Germinal center (tissue), 1 donor: ENCODE measurements at regions not wholly inside any gene's neighbourhood (a gene's known extent, or its start where the extent isn't known, plus 50 kb on each side); places are given as distances from the start of the nearest gene placed in this dataset.

Experiments used
- DNase-seq: peaks from one replicate; pipeline ENCODE4 v3.0.0; 2012; ENCODE audit warnings: mixed read lengths, low spot score

DNA sequence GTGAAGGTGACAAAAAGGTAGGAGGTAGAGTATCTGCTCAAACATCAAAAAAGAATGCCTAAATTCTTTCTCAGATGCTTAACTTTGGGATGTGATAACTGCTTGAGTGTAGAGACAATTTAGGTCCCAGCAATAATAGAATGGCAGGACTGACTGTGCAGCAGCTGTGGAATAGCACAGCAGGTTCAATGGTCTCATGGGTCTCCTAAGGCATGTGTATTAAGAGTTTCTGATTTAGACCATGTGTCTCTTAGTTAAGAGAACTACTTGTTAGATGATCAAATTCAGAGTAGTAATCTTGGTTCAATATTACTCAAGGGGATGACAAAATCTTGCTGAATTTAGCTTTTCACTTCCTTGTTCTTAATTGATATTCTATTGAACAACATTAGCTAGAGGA, 72.0 kb downstream of the ALX1 start:
- no peak for DNase-seq

GRCh38 chr12:85356596-85357385, 76.8 kb downstream of the ALX1 start:
- DNase-seq, result no peak

- no peak for DNase-seq
Measured at GRCh38 chr12:85357609-85358008, 77.6 kb downstream of the ALX1 start.

- DNase-seq, result no peak
Measured at GRCh38 chr12:85358715-85359114, 78.7 kb downstream of the ALX1 start.

DNA sequence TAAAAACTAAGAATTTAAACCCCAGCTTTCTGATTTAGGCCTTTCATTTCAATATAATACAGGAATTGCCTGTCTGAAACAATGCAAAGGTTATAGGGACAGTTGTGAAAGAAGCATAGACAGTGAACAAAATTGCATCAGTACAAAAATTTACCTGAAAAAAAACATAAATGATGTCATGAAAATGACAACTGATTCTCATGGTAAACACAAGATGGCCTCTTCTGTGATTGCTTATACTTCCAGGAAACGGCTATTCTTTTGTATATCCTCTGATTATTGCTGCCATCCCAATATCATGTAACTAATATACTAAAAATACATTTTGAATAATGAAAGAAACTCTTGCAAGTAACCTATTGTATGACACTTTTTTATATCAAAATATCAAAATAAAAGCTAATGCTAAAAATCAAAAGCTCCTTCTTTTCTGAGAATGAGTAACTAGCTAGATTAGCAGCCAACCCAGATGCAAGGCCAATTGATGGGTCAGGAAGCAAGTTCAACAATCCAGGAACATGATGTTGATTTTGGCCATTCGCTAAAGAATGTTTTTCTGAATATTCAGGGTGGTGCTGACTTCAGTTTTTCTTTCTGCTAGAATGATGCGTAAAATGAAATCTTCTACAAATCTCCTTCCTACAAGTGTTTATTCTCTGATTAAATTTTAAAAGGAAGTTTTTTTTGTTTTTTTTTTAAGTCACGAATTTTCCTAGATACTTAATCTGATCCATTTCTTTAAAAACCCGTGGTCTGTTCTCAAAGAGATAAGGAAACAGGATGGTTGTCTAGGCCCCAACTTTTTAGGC, 83.6 kb downstream of the ALX1 start:
- DNase-seq, result no peak

DNA sequence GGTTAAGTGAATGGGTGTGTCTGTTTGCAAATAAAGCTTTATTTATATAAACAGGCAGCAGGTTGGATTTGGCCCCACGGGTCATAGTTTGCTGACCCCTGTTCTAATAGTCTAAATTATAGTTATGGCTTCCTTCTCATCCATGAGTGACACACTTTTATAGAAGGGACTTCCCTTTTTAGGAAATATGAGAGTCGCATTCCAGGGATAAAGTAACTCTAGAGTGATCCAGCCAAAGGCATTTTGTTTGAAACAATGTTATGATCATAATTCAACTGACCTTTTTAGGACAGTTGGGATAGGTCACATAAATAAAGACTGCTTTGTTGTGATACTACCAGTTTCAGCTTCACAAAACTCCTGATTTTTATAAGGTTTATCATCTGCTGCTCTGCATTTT, 87.9 kb downstream of the ALX1 start:
- DNase-seq, result no peak

- DNase-seq, result no peak
Measured at GRCh38 chr12:85369365-85370154, 89.5 kb downstream of the ALX1 start.

DNA sequence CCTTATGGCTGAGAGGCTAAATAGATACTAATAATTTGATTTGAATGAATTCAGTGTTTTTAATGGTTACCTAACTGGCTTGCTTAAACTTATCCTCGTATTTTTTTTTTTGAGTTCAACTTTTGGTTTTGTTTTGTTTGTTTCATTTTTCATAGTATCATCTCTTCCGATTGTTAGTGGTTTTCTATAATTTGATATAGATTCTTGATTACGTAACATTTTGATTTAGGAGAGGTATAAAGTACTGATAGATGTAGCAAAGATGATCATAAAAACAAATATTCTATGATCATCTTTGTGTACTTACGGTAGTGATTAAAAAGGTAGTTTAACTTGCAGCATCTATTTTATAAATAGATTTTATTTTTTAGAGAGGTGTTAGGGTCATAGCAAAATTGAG, 93.0 kb downstream of the ALX1 start:
- DNase-seq, result no peak

DNA sequence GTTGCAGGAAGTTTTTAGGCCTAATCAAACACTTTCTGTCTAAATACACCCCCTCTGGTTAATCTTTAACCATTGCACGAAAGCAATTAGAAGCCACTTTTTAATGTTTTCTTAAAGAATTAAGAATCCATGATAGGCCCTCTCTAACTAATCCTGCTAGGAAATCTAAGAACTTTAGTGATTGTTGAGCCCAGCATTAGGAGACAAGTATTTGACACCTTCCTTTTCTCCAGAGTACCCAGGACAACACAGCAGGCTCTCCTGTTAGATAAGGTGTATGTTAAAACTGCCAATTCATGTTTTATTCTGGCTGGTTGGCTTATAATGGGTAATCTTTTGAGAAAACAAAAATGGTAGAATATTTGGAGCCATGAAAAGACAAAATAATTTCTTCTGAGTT, 95.0 kb downstream of the ALX1 start:
- no peak for DNase-seq

DNA sequence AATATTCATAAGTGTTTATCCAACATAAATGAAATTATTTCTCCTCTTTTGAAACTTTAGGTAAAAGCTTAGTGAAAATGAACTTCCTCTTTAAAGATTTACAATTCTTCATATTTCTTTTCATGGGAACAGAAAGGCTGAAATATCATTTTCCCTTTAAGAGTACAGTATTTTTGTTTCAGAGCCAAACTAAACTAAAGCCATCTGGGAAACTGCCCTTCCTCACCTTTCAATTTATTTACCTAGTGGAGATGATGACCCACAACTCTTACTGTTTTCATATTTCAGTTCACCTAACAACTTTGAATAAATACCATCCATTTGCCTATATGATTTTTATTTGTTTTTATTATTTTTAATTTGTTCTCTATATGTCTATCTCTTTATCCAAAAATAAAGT, 105.4 kb downstream of the ALX1 start:
- DNase-seq, result no peak

DNA sequence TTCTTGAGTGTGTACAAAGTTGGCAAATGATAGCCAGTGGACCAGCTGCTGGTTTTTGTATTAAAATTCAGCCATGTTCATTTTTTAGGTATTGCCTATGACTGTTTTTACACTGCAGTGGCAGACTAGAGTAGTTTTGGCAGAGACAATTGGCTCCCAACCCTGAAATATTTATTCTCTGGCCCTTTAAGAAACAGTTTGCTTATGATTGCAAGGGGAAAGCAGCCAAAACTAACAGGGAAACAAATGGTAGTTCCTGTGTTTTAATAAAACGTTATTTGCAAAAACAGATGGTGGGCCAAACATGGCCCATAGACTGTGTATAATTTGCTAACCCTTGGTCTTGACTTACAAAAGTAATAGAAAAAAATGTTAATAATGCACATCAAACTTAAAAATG, 110.2 kb downstream of the ALX1 start:
- no peak for DNase-seq

DNA sequence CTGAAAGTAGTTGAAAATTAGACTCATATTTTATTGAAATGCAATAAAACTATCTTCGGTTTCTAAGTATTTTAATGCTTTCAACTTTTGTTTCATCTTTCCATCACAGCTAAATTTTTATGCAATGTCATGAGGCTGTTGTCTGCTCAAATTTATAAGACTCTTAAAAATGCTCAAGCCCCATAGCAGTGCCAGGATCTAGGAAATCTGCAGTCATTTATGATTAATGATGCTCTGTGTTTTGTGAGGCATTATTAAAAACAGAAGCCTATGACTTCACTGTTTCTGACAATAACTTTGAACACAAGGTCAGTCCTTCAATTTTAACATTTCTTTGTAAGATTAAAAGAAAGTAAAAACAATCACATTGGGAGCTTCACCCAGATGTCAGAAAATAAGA, 112.5 kb downstream of the ALX1 start:
- DNase-seq, result no peak

DNA sequence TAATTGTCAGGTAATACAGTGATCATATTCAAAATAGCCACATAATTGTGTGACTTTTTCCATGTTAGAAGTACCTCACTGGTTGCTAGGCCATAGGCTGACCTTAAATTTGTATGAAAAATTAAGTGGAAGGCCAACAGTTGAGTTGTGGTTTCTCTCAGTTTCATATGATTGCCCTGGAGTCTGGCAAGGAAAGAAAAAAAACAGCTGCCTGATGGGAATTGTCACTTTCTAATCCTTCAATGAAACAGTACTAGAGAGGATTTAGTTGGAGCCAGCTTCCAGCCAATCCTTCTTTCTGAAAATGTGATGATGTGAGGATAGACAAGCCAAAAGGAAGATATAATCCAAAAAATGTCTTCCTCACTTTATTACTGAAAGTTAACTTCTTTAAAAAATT, 113.6 kb downstream of the ALX1 start:
- DNase-seq, result no peak

- DNase-seq, result no peak
Measured at GRCh38 chr12:85394065-85394464, 114.0 kb downstream of the ALX1 start.

GRCh38 chr12:85394809-85395208, 114.8 kb downstream of the ALX1 start:
- DNase-seq, result no peak

GRCh38 chr12:85405262-85405661, 125.2 kb downstream of the ALX1 start:
- DNase-seq, result no peak

DNA sequence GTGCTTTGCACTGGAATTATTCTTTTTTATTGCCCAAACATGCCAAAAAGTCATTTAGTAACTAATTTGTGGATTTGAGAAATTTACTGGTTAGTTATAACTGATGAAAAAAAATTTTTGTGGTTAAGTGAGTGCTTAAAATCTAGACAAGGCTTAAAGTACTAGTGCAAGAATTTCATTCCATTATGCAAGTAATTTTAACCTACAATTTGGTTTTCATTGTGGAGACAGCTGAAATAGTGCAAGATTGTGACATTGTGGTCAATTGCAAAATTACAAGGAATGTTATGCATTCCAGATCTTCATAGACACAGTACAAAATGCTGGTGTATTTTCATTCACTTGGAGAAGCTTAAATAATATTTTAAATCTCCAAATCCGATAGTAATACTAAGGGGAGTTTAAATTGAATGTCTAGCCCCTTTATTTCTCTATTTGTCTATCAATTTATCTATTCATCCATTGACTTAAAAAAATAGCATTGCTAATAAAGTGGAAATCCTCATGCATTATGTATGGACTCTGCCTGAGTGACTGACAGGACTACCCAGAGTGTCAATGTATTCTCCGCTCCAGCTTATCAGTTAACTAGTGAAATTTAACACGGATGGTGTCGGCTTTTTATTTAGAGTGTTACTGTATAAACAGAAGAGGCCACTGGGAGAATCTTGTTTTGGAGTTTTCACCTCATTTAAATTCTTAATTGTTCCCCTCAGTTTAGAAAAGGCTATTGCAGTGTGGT, 125.9 kb downstream of the ALX1 start:
- DNase-seq, result no peak

- DNase-seq, result no peak
Measured at GRCh38 chr12:85413266-85413665, 133.2 kb downstream of the ALX1 start.

DNA sequence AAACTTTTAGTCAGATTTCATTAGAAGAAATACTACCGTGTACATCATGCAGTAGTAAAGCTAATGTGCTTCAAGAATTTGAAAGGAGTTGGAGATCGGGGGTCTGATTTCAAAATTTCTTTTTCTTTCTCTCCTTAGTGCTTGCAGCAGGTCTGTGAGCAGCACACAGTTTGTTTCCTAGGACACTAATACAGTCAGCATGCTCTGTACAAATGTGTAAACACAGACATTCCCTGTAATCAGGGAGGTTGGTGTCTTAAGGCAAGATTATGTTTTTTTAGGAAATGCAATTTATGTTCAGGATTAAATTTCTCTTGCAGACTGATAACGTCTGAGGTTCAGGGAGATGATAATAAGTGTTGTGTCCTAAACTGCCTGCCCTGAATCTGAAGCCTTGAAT, 142.7 kb downstream of the ALX1 start:
- DNase-seq, result no peak

GRCh38 chr12:85423947-85424346, 143.9 kb downstream of the ALX1 start:
- DNase-seq, result no peak

GRCh38 chr12:85424581-85425348, 144.7 kb downstream of the ALX1 start:
- DNase-seq, result no peak

GRCh38 chr12:85425349-85425612, 145.3 kb downstream of the ALX1 start:
- no peak for DNase-seq
